Sigmoid colon (tissue), 6 donors: ENCODE measurements at regions not wholly inside any gene's neighbourhood (a gene's known extent, or its start where the extent isn't known, plus 50 kb on each side); places are given as distances from the start of the nearest gene placed in this dataset.

Source experiments
- DNase-seq: peaks from one replicate; pipeline ENCODE4 v3.0.0-alpha.2; 2019
- H3K27ac ChIP-seq, 4 donors: fragments of 200-600 bp; sonication (generic); one replicate each; pipeline ENCODE4 v1.5.1; 2016 to 2019; ENCODE audit warnings: mild to moderate bottlenecking in 1 of 4
- H3K27me3 ChIP-seq, 3 donors: fragments of 200-600 bp; sonication (generic); one replicate each; pipeline ENCODE4 v1.5.1; 2019; ENCODE audit warnings: mild to moderate bottlenecking in 1 of 3
- H3K36me3 ChIP-seq, 4 donors: fragments of 200-600 bp; sonication (generic); one replicate each; pipeline ENCODE4 v1.5.1; 2016 to 2019
- H3K4me1 ChIP-seq, 4 donors: fragments of 200-600 bp; sonication (generic); one replicate each; pipeline ENCODE4 v1.5.1; 2017 to 2019
- H3K4me3 ChIP-seq, 4 donors: fragments of 200-600 bp; sonication (generic); one replicate each; pipeline ENCODE4 v1.5.1; 2017 to 2019; ENCODE audit warnings: mild to moderate bottlenecking in 2 of 4, moderate library complexity in 1 of 4
- H3K9me3 ChIP-seq, 4 donors: fragments of 200-600 bp in 3 of 4; sonication (generic) in 3 of 4; one replicate each; pipeline versions ENCODE4 v1.5.1 to v1.6.1; 2013 to 2019
- CTCF ChIP-seq, 4 experiments: fragments of 450-650 bp in 3 of 4; fragments of 200-600 bp in 1 of 4; IDR thresholded peaks; one replicate each; pipeline ENCODE4 v1.5.1; 2016 to 2019; ENCODE audit warnings: antibody characterized with exemption in 4 of 4, mild to moderate bottlenecking in 3 of 4, moderate library complexity in 2 of 4
- EP300 ChIP-seq, 4 donors: sonication (generic); formaldehyde crosslinking; IDR thresholded peaks; one replicate each; pipeline ENCODE4 v1.6.1; 2017; ENCODE audit warnings: antibody characterized with exemption in 4 of 4
- POLR2A ChIP-seq, 2 donors: fragments of 450-650 bp; IDR thresholded peaks; one replicate each; pipeline ENCODE4 v1.6.1; 2016; ENCODE audit warnings: antibody characterized with exemption in 2 of 2, mild to moderate bottlenecking in 2 of 2, moderate library complexity in 2 of 2
- POLR2AphosphoS5 ChIP-seq, 4 donors: sonication (generic); formaldehyde crosslinking; IDR thresholded peaks; one replicate each; pipeline ENCODE4 v1.6.1; 2017; ENCODE audit warnings: antibody characterized with exemption in 4 of 4
- WGBS, 2 donors: extraction: QIAGEN DNeasy Blood & Tissue Kit; methylation state at CpG; one replicate each; pipeline ENCODE4 v1.1.7; 2013; 5-methylcytosine and 5-hydroxymethylcytosine counted together
- intact Hi-C: fragments of 100-400 bp; cut with DNase I; formaldehyde crosslinking; loops from one replicate; pipeline ENCODE4 v1.15.1; 2023
- donor health status: healthy with polysubstance abuse.
- donor health status: healthy.

GRCh38 chr4:103867311-103867710 lies 147.5 kb upstream of the TACR3 start:
- Histone ChIP-seq H3K9me3 (peaks cover 0 to 3% (median 0%) of the 10 kb centered on the region in 4 donors), H3K27ac (no peak overlapping the region), H3K4me3 (no peak overlapping the region), H3K4me1 (no peaks in the 10 kb centered on the region), H3K36me3 (no peaks in the 10 kb centered on the region), H3K27me3 (no peaks in the 10 kb centered on the region)
- no peak for DNase-seq
- intact Hi-C loops, result no loop called here
- no peak for TF ChIP-seq POLR2AphosphoS5 (IDR thresholded peaks at IDR 0.05)
- TF ChIP-seq CTCF (IDR thresholded peaks at IDR 0.05), result no peak
- TF ChIP-seq POLR2A (IDR thresholded peaks at IDR 0.05), result no peak
- TF ChIP-seq EP300 (IDR thresholded peaks at IDR 0.05), result no peak
- 82 to 91% methylated on average over 2 of the region's 2 CpGs for WGBS, 2 donors

DNA sequence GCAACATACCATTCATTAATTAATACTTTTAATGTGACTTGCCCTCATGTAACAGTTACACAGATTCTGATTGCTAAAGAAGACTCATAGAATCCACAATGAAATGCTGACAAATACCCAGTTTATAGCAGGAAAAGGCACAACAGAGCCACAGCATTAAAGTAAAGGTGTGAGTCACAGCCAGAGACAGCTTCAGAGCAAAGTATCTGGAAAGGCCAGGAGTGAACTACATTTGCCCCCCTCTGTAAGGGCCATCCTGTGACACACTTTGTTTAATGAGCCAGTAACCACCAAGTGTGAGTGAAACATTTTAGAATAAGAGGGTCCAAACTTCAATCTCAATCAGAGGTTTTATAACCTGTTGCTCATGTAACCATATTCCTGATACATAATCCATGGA lies 133.8 kb upstream of the TACR3 start:
- H3K27me3 ChIP-seq, result no peaks in the 10 kb centered on the region
- H3K9me3 ChIP-seq, result no peaks in the 10 kb centered on the region
- H3K4me1 ChIP-seq, result no peaks in the 10 kb centered on the region
- no peaks in the 10 kb centered on the region for H3K36me3 ChIP-seq
- H3K27ac ChIP-seq, result no peak overlapping the region
- H3K4me3 ChIP-seq, result no peak overlapping the region
- intact Hi-C loops, result no loop called here
- no peak for DNase-seq
- TF ChIP-seq POLR2AphosphoS5 (IDR thresholded peaks at IDR 0.05) (no peak), CTCF (IDR thresholded peaks at IDR 0.05) (no peak), EP300 (IDR thresholded peaks at IDR 0.05) (no peak), POLR2A (IDR thresholded peaks at IDR 0.05) (no peak)

DNA sequence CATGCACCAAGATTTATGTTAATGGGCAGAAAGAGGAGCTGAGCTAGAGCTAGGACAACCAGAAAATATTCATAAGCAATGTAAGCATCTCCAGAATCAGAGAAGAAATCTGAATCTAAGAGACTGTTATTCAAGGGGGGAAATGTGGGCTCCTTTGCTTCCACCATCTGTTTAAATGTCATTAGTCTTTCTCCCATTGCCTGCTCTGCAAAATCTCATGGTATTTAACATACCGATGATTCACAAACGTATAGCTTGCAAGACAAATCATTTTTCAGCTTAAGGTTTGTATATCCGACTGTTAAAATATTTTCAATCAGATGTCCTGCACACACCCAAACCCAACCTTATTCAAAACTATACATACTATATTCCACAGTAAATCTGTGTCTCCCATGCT lies 133.4 kb upstream of the TACR3 start:
- Histone ChIP-seq H3K4me1 (no peaks in the 10 kb centered on the region), H3K27ac (no peak overlapping the region), H3K9me3 (peaks cover 0 to 1% (median 0%) of the 10 kb centered on the region in 4 donors), H3K27me3 (no peaks in the 10 kb centered on the region), H3K4me3 (no peak overlapping the region), H3K36me3 (no peaks in the 10 kb centered on the region)
- TF ChIP-seq POLR2AphosphoS5 (IDR thresholded peaks at IDR 0.05) (no peak), POLR2A (IDR thresholded peaks at IDR 0.05) (no peak), CTCF (IDR thresholded peaks at IDR 0.05) (no peak), EP300 (IDR thresholded peaks at IDR 0.05) (no peak)
- no peak for DNase-seq
- intact Hi-C loops, result no loop called here
- 86 to 87% methylated on average over 3 of the region's 3 CpGs for WGBS, 2 donors

DNA sequence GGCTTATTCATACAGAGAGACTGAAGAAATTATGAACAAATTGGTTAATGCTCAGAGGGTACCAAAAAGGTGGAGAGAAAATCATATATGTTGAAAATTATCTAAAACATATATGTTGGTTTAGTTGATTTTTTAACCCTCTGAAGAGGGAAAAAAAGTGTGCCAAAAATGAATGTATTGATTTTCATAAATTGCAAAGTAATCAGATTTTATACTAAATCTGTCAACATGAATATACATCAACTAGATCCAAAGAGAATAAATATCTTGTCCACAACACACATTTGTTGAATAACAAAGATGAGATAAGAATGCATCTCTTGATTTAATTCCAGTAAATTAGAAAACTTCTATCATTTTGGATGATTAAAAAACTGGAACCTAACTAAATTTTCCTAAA lies 125.3 kb upstream of the TACR3 start:
- peaks cover 0 to 4% (median 1%) of the 10 kb centered on the region in 4 donors for H3K9me3 ChIP-seq
- DNase-seq, result no peak
- intact Hi-C loops, result no loop called here
- no peak overlapping the region for H3K27ac ChIP-seq
- no peak overlapping the region for H3K4me3 ChIP-seq
- no peaks in the 10 kb centered on the region for H3K4me1 ChIP-seq
- TF ChIP-seq EP300 (IDR thresholded peaks at IDR 0.05) (no peak), CTCF (IDR thresholded peaks at IDR 0.05) (no peak), POLR2AphosphoS5 (IDR thresholded peaks at IDR 0.05) (no peak), POLR2A (IDR thresholded peaks at IDR 0.05) (no peak)
- no peaks in the 10 kb centered on the region for H3K27me3 ChIP-seq
- no peaks in the 10 kb centered on the region for H3K36me3 ChIP-seq

GRCh38 chr4:103842637-103843239 lies 123.0 kb upstream of the TACR3 start:
- WGBS, 2 donors, result 71 to 74% methylated on average over 5 of the region's 5 CpGs
- TF ChIP-seq EP300 (IDR thresholded peaks at IDR 0.05) (no peak), POLR2A (IDR thresholded peaks at IDR 0.05) (no peak), CTCF (IDR thresholded peaks at IDR 0.05) (no peak), POLR2AphosphoS5 (IDR thresholded peaks at IDR 0.05) (no peak)
- H3K9me3 ChIP-seq, result peaks cover 0 to 2% (median 0%) of the 10 kb centered on the region in 4 donors
- no peak for DNase-seq
- H3K4me1 ChIP-seq, result no peaks in the 10 kb centered on the region
- intact Hi-C loops, result no loop called here
- no peaks in the 10 kb centered on the region for H3K27me3 ChIP-seq
- no peak overlapping the region for H3K27ac ChIP-seq
- no peak overlapping the region for H3K4me3 ChIP-seq
- H3K36me3 ChIP-seq, result no peaks in the 10 kb centered on the region
